ENCODE measurements at regions not wholly inside any gene's neighbourhood (a gene's known extent, or its start where the extent isn't known, plus 50 kb on each side); places are given as distances from the start of the nearest gene placed in this dataset.
"Not testable (repeated sequence)": the region's sequence is repeated elsewhere in the genome, so short reads cannot be mapped to it uniquely, and the experiment has no call there.

- no peaks in the 10 kb centered on the region for H3K4me1 ChIP-seq (ENCODE audit: control insufficient read depth in 2 of 2, insufficient read depth in 2 of 2, low read length in 2 of 2)
- no peaks in the 10 kb centered on the region for H3K27me3 ChIP-seq (ENCODE audit: control insufficient read depth in 2 of 2, insufficient read depth in 2 of 2, low read length in 2 of 2)
- H3K9ac ChIP-seq (ENCODE audit: low read depth in 1 of 2, low read length in 2 of 2) = no peak overlapping the region
- no peak overlapping the region for H3K27ac ChIP-seq (ENCODE audit: low read depth in 2 of 2, low read length in 2 of 2)
- H3K4me3 ChIP-seq (ENCODE audit: low read length in 2 of 2) = no peak overlapping the region
- no peaks in the 10 kb centered on the region for H3K36me3 ChIP-seq (ENCODE audit: control insufficient read depth in 2 of 2, insufficient read depth in 2 of 2, low read length in 2 of 2)
- H3K9me3 ChIP-seq (ENCODE audit: control insufficient read depth in 2 of 2, low read length in 2 of 2) = no peaks in the 10 kb centered on the region
Measured at GRCh38 chr7:15143936-15144335, 241.4 kb upstream of the DGKB start.

DNA sequence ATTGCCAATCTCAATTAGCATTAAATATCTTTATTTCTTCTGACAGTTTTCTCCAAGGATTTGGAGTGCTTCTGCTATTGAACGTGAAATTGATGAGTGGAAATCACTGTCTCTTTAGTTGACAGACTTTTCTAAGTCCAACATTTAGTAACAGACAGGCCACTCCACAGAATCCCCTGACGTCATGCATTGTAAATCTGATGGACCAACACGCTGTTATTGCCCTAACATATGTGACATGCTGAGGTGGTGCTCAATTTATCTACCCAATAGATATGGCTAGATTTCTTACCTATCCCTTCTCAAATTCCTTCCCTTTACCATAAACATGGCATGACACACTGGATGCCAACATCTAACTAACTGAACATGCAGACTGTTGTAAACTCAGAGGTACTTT is 240.6 kb upstream of the DGKB start:
- no peak overlapping the region for H3K4me3 ChIP-seq (ENCODE audit: low read length in 2 of 2)
- no peak overlapping the region for H3K9ac ChIP-seq (ENCODE audit: low read depth in 1 of 2, low read length in 2 of 2)
- H3K27ac ChIP-seq (ENCODE audit: low read depth in 2 of 2, low read length in 2 of 2) = no peak overlapping the region
- no peaks in the 10 kb centered on the region for H3K36me3 ChIP-seq (ENCODE audit: control insufficient read depth in 2 of 2, insufficient read depth in 2 of 2, low read length in 2 of 2)
- H3K4me1 ChIP-seq (ENCODE audit: control insufficient read depth in 2 of 2, insufficient read depth in 2 of 2, low read length in 2 of 2) = no peaks in the 10 kb centered on the region
- no peaks in the 10 kb centered on the region for H3K9me3 ChIP-seq (ENCODE audit: control insufficient read depth in 2 of 2, low read length in 2 of 2)
- H3K27me3 ChIP-seq (ENCODE audit: control insufficient read depth in 2 of 2, insufficient read depth in 2 of 2, low read length in 2 of 2) = no peaks in the 10 kb centered on the region

- Histone ChIP-seq H3K4me3 (ENCODE audit: low read length in 2 of 2) (no peak overlapping the region), H3K9ac (ENCODE audit: low read depth in 1 of 2, low read length in 2 of 2) (no peak overlapping the region), H3K27ac (ENCODE audit: low read depth in 2 of 2, low read length in 2 of 2) (no peak overlapping the region), H3K36me3 (ENCODE audit: control insufficient read depth in 2 of 2, insufficient read depth in 2 of 2, low read length in 2 of 2) (no peaks in the 10 kb centered on the region), H3K4me1 (ENCODE audit: control insufficient read depth in 2 of 2, insufficient read depth in 2 of 2, low read length in 2 of 2) (no peaks in the 10 kb centered on the region), H3K27me3 (ENCODE audit: control insufficient read depth in 2 of 2, insufficient read depth in 2 of 2, low read length in 2 of 2) (no peaks in the 10 kb centered on the region), H3K9me3 (ENCODE audit: control insufficient read depth in 2 of 2, low read length in 2 of 2) (no peaks in the 10 kb centered on the region)
Measured at GRCh38 chr7:15140431-15140830, 237.9 kb upstream of the DGKB start.

GRCh38 chr7:15131661-15132060 is 229.1 kb upstream of the DGKB start:
- H3K4me3 ChIP-seq (ENCODE audit: low read length in 2 of 2) = no peak overlapping the region
- no peaks in the 10 kb centered on the region for H3K4me1 ChIP-seq (ENCODE audit: control insufficient read depth in 2 of 2, insufficient read depth in 2 of 2, low read length in 2 of 2)
- H3K36me3 ChIP-seq (ENCODE audit: control insufficient read depth in 2 of 2, insufficient read depth in 2 of 2, low read length in 2 of 2) = no peaks in the 10 kb centered on the region
- H3K27ac ChIP-seq (ENCODE audit: low read depth in 2 of 2, low read length in 2 of 2) = no peak overlapping the region
- no peaks in the 10 kb centered on the region for H3K9me3 ChIP-seq (ENCODE audit: control insufficient read depth in 2 of 2, low read length in 2 of 2)
- no peak overlapping the region for H3K9ac ChIP-seq (ENCODE audit: low read depth in 1 of 2, low read length in 2 of 2)
- H3K27me3 ChIP-seq (ENCODE audit: control insufficient read depth in 2 of 2, insufficient read depth in 2 of 2, low read length in 2 of 2) = no peaks in the 10 kb centered on the region

- no peaks in the 10 kb centered on the region for H3K36me3 ChIP-seq (ENCODE audit: control insufficient read depth in 2 of 2, insufficient read depth in 2 of 2, low read length in 2 of 2)
- no peaks in the 10 kb centered on the region for H3K27me3 ChIP-seq (ENCODE audit: control insufficient read depth in 2 of 2, insufficient read depth in 2 of 2, low read length in 2 of 2)
- H3K4me3 ChIP-seq (ENCODE audit: low read length in 2 of 2) = no peak overlapping the region
- no peak overlapping the region for H3K27ac ChIP-seq (ENCODE audit: low read depth in 2 of 2, low read length in 2 of 2)
- no peaks in the 10 kb centered on the region for H3K9me3 ChIP-seq (ENCODE audit: control insufficient read depth in 2 of 2, low read length in 2 of 2)
- H3K9ac ChIP-seq (ENCODE audit: low read depth in 1 of 2, low read length in 2 of 2) = no peak overlapping the region
- H3K4me1 ChIP-seq (ENCODE audit: control insufficient read depth in 2 of 2, insufficient read depth in 2 of 2, low read length in 2 of 2) = no peaks in the 10 kb centered on the region
Measured at GRCh38 chr7:15130666-15131541, 228.4 kb upstream of the DGKB start.

DNA sequence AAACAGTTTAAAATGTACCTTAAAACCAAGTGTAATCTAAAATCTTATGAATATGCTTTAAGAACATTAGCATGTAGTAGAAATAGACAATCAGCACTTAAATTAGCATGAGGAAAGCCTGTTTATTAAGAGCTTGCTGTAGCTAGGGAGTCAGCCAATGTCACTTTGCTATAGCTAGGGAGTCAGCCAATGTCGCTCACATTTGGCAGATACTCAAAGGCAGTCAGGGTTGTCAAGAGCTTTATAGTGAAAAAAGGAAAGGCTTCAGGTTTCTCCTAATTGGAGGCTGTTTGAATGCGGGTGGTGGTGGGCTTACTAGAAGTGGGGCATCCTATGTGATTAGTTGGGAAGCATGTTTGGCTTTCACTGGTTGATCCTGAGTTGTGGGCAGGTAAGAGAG is 226.2 kb upstream of the DGKB start:
- no peaks in the 10 kb centered on the region for H3K9me3 ChIP-seq (ENCODE audit: control insufficient read depth in 2 of 2, low read length in 2 of 2)
- H3K9ac ChIP-seq (ENCODE audit: low read depth in 1 of 2, low read length in 2 of 2) = no peak overlapping the region
- no peak overlapping the region for H3K4me3 ChIP-seq (ENCODE audit: low read length in 2 of 2)
- H3K27me3 ChIP-seq (ENCODE audit: control insufficient read depth in 2 of 2, insufficient read depth in 2 of 2, low read length in 2 of 2) = no peaks in the 10 kb centered on the region
- no peak overlapping the region for H3K27ac ChIP-seq (ENCODE audit: low read depth in 2 of 2, low read length in 2 of 2)
- H3K4me1 ChIP-seq (ENCODE audit: control insufficient read depth in 2 of 2, insufficient read depth in 2 of 2, low read length in 2 of 2) = no peaks in the 10 kb centered on the region
- H3K36me3 ChIP-seq (ENCODE audit: control insufficient read depth in 2 of 2, insufficient read depth in 2 of 2, low read length in 2 of 2) = no peaks in the 10 kb centered on the region

GRCh38 chr7:15126653-15127052 is 224.1 kb upstream of the DGKB start:
- not testable (repeated sequence) for H3K36me3 ChIP-seq (ENCODE audit: control insufficient read depth in 2 of 2, insufficient read depth in 2 of 2, low read length in 2 of 2); H3K27me3 ChIP-seq (ENCODE audit: control insufficient read depth in 2 of 2, insufficient read depth in 2 of 2, low read length in 2 of 2); H3K27ac ChIP-seq (ENCODE audit: low read depth in 2 of 2, low read length in 2 of 2); H3K4me3 ChIP-seq (ENCODE audit: low read length in 2 of 2); H3K4me1 ChIP-seq (ENCODE audit: control insufficient read depth in 2 of 2, insufficient read depth in 2 of 2, low read length in 2 of 2); H3K9ac ChIP-seq (ENCODE audit: low read depth in 1 of 2, low read length in 2 of 2); H3K9me3 ChIP-seq (ENCODE audit: control insufficient read depth in 2 of 2, low read length in 2 of 2)

GRCh38 chr7:15123901-15124300 is 221.3 kb upstream of the DGKB start:
- H3K4me3 ChIP-seq (ENCODE audit: low read length in 2 of 2) = no peak overlapping the region
- no peaks in the 10 kb centered on the region for H3K27me3 ChIP-seq (ENCODE audit: control insufficient read depth in 2 of 2, insufficient read depth in 2 of 2, low read length in 2 of 2)
- no peak overlapping the region for H3K27ac ChIP-seq (ENCODE audit: low read depth in 2 of 2, low read length in 2 of 2)
- no peaks in the 10 kb centered on the region for H3K9me3 ChIP-seq (ENCODE audit: control insufficient read depth in 2 of 2, low read length in 2 of 2)
- H3K9ac ChIP-seq (ENCODE audit: low read depth in 1 of 2, low read length in 2 of 2) = no peak overlapping the region
- H3K4me1 ChIP-seq (ENCODE audit: control insufficient read depth in 2 of 2, insufficient read depth in 2 of 2, low read length in 2 of 2) = no peaks in the 10 kb centered on the region
- H3K36me3 ChIP-seq (ENCODE audit: control insufficient read depth in 2 of 2, insufficient read depth in 2 of 2, low read length in 2 of 2) = no peaks in the 10 kb centered on the region

GRCh38 chr7:15113752-15114151 is 211.2 kb upstream of the DGKB start:
- Histone ChIP-seq H3K27ac (ENCODE audit: low read depth in 2 of 2, low read length in 2 of 2) (no peak overlapping the region), H3K9ac (ENCODE audit: low read depth in 1 of 2, low read length in 2 of 2) (no peak overlapping the region), H3K4me1 (ENCODE audit: control insufficient read depth in 2 of 2, insufficient read depth in 2 of 2, low read length in 2 of 2) (no peaks in the 10 kb centered on the region), H3K9me3 (ENCODE audit: control insufficient read depth in 2 of 2, low read length in 2 of 2) (no peaks in the 10 kb centered on the region), H3K27me3 (ENCODE audit: control insufficient read depth in 2 of 2, insufficient read depth in 2 of 2, low read length in 2 of 2) (no peaks in the 10 kb centered on the region), H3K4me3 (ENCODE audit: low read length in 2 of 2) (no peak overlapping the region), H3K36me3 (ENCODE audit: control insufficient read depth in 2 of 2, insufficient read depth in 2 of 2, low read length in 2 of 2) (no peaks in the 10 kb centered on the region)

- Histone ChIP-seq H3K4me1 (ENCODE audit: control insufficient read depth in 2 of 2, insufficient read depth in 2 of 2, low read length in 2 of 2) (no peaks in the 10 kb centered on the region), H3K27ac (ENCODE audit: low read depth in 2 of 2, low read length in 2 of 2) (no peak overlapping the region), H3K4me3 (ENCODE audit: low read length in 2 of 2) (no peak overlapping the region), H3K9me3 (ENCODE audit: control insufficient read depth in 2 of 2, low read length in 2 of 2) (no peaks in the 10 kb centered on the region), H3K9ac (ENCODE audit: low read depth in 1 of 2, low read length in 2 of 2) (no peak overlapping the region), H3K36me3 (ENCODE audit: control insufficient read depth in 2 of 2, insufficient read depth in 2 of 2, low read length in 2 of 2) (no peaks in the 10 kb centered on the region), H3K27me3 (ENCODE audit: control insufficient read depth in 2 of 2, insufficient read depth in 2 of 2, low read length in 2 of 2) (no peaks in the 10 kb centered on the region)
Measured at GRCh38 chr7:15105711-15106110, 203.2 kb upstream of the DGKB start.

All from mucosa of rectum (tissue), 2 donors.